GM21723 (cell line): ENCODE measurements at regions not wholly inside any gene's neighbourhood (a gene's known extent, or its start where the extent isn't known, plus 50 kb on each side); places are given as distances from the start of the nearest gene placed in this dataset.

Experiments used
- ATAC-seq: cut with Tn5 transposase; IDR thresholded peaks from one replicate; pipeline ENCODE4 v1.9.1; 2021; ENCODE audit warnings: mild to moderate bottlenecking, moderate library complexity; ENCODE audit not compliant: unreplicated experiment

DNA sequence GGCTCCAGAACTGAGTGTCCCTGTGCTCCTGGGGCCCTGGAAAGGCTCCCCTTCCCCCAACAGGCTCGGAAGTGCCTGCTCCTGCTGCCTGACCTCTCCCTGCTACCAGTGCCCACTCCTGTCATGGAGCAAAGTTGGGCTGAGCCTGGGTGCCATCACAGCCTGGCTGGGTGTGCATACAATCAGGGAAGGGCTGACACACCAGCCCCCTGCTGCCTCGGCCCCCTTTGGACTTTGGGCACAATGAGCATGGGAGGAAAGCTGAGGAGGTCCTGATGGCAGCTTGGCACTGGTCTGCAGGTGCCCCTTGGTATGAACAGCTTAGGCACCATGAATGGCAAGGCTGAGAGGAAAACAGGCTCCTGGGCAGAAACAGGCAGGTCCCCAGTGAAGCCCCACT, 405.0 kb downstream of the PID1 start:
- ATAC-seq: no peak

DNA sequence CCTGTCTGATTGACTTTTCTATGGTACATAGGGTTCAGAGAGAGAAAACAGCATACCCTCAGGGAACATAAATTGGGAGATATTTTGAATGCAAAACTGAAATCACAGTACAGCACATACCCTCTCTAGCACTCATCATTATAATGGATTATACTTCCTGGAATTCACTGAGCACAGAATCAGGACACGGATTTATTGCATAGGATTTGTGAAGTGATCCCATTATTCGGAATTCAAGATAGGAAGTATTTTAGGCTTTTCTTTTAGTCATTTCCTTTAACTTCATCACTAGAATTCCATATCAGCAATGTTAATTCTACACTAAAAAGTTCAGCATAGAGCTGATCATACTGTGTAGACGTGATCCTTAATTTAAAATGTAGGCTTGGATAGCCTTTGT, 407.0 kb downstream of the PID1 start:
- ATAC-seq: no peak

DNA sequence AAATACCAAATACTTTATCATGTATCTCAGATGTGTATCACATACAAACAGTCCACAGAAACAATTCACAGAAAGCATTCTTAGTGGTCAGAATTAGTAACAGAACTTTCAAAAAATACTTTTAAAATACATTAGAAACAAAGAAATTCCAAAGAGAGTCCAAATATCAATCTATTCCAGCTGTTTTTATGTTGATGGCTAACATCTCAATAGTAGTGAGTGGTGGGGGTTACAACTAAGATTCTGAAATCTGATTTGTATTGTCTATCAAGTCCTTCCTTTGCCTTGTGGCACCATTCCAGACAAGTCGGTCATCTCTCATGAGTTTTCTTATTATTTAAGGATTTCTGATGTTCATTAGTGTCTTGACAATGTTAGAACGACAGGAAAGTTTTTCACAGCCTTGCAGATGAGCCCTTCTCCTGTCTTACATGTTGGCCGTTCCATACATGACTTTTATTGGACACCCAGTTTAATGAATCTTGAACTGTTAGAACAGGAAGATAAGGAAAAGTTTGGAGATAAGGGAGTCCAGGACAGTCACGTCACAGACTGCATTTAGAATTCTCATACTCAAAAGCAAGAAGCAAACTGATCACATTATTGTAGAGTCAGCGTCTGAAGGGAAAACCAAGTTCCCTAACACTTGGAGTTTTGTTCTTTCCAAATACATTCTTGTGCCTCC, 410.3 kb downstream of the PID1 start:
- ATAC-seq: no peak

DNA sequence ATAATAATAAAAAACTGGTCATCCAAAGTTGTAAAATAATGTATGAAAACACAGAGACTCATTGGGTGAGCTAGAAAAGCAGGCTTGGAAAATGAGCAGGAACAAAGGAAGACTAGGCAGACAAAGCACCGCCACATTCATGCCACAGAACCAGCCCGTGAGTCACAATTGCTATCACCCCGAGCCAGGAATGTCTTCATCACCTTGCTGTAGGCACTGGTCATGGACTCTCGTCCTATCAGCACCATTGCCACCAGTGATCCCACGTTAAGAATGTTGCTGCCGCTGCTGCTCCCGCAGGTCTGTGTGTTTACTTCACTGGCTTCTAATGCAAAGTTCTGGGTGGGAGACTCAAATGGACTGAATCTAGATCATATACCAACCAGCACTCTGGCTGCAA, 417.9 kb downstream of the PID1 start:
- no peak for ATAC-seq

DNA sequence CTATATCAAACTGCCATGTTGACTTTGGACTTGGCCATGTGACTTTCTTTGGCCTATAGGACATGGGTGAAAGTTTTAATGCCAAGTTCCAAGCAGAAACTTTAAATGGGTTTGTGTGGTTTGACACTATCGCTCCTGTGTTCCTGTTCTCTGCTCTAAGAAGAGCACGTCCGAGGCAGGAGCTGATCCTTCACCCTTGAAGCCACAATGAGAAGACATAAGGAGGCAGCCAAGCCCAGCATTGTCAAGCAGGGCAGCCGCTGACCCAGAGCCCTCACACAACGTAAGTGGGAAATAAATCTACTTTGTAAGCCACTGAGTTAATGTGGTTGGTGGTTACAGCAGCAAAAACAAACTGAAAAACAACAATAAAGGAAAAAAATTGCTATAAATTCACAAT, 422.4 kb downstream of the PID1 start:
- no peak for ATAC-seq

DNA sequence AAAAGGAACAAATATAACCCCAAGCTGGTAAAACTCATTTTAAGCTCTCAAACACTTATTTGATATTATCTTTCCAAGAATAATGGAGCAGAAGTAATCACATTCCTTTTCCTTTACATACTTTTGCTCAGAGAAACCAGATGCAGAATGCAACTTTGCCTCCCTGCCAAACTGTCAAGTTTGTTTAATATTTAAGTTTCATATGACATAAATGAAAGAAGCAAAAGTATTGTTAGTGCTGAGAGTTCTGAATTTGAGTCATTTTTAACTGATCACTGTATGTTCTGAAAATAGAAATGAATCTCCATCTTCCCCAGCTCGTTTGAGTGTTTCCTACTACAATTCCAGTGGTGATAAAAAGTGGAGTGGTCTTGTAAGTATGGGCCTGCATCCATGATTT, 423.4 kb downstream of the PID1 start:
- ATAC-seq: no peak

DNA sequence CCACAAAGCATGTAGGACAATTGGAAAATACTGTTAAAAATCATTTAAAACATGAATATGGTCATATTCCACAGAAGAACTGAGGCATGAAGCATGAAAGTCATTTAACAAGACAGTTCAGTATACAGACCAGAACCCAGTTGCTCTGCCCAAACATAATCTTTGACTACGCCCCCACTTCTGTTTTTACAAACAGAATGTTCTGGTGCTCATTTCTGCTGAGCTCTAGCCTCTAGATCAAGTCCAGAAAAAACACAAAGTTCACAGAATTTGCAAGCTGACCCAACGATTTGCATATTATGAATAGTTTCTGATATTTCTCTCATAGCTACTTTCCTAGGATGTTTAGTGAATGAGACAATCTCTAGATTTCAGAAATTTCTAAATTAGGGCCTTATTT, 424.9 kb downstream of the PID1 start:
- no peak for ATAC-seq

DNA sequence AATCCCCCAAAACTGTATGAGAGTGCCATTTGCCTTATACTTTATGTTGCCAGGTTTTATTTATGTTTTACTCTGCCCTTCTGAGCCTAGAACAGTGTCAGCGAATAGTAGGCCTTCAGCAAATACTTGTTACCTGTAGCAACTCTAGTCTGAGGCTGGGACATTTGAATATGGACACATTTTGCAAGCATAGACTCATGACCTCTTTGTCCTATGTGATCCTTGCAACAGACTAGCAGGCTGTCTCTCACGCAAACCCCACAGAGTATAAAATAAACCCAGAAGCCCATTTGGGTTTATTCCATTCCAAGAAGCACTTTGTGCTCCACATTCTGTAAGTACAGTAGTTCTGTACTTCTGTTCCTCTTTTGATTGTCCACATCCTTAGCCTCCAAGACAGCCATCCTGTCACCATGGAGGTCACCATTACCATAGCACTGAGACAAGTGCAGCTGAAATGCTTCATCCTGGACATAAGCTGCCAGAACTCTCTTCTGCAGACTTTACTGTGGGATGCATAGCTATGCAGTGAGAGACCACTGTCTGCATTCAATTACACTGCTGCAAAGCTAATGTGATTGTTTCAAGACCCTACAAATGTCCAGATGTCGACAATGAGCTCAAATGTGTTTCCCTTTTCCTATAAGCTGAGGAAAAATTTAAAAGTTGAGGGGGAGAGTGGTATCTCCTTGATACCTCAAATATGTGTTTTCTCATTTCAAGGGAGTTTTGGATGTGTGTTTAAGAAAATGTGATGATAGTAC, 425.7 kb downstream of the PID1 start:
- ATAC-seq: no peak

DNA sequence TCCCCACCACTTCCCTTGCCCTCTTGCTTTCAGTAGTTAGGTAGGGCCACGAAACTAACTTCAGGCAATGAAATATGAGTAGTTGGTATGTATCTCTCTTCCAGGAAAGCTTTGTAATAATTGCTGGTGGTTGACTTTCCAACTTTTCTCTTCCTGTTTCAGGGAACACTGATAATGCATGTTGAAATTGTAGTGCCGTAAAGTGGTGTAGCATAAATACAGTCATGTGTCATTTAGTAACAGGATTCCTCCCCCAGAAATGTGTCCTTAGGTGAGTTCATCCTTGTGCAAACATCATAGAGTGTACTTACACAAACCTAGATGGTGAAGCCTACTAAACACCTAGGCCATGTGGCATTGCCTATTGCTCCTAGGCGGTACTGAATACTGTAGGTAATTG, 429.2 kb downstream of the PID1 start:
- ATAC-seq: no peak

DNA sequence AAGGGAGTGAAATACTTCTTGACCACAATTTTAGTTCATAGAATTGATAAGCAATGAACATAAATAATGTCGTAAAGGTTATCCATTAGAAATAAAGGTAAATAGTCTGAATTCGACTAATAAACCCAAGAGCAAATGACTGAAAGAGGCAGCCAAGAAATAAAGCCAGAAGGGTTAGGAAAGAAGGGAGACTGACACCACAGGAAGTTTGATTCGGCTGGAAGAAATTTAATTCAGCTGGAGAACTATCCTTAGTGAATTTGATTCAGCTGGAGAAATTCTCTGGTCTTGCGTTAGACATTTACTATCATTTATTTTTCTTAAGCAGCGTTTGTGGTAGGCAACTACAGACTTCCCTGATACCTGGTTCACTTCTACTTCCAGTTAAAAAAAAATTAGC, 429.6 kb downstream of the PID1 start:
- no peak for ATAC-seq

DNA sequence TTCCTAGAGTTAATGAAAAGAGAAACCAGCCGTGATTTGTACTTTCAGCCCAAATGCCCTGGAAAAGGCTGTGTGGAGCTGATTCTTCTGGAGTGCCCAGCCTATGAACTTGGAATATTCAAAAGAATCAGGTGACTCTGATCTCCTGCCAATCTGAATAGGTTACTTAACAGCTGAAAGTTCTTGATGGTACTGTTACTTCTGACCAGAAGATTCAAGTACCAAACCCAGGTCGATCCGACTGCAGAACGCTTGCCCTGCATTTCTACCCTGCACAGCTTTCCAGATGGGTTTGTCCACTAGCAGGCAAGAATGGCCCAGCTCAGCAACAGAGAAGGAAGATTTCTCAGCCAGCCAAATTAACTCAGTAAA, 430.4 kb downstream of the PID1 start:
- ATAC-seq: no peak

DNA sequence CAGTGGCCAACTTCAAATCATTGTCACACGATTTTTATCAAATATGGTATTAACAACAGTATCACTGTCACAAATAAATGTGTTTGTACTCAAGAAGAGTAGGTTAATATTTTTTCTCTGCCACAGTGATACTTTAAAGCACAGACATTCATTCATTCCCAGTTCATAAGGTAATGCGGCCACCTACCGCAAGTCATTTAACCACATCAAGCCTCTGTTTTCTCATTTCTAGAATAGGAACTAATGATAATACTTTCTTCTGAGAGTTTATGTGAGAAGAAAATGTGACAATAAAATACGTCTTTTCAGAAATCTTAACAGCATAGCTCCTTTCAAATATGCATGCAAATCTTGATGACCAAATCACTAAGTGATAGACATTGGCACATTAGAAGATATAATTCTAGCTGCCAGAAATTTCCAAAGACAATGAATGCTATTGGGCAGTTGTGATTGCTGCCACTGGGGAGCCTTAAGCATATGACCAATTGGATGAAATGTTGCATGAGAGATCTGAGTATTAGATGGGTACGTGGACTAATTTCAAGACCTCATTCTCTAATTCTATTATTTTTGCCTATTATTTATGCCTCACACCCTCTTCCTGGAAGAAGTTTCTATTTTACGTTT, 430.9 kb downstream of the PID1 start:
- ATAC-seq: no peak

DNA sequence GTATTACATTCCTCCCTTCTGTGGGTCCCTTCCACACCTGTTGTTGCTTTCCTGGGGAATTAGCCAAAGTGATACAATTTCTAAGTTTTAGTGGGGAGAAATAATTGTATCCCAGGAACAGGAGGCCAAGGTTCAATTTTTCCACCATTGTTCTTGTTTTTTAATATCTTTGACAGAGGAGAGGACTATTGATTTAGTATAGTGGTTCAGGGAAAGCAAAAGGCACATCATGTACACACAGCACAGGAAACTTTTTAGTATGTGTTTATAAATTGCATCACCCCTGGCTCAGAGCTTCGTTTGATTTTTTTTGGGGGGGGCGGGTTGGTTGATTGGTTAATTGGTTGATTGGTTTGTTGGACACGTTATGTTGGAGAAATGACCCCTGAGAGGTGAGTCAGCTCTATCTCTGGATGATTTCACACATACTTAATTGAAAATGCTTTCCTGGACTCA, 431.6 kb downstream of the PID1 start:
- ATAC-seq: no peak

DNA sequence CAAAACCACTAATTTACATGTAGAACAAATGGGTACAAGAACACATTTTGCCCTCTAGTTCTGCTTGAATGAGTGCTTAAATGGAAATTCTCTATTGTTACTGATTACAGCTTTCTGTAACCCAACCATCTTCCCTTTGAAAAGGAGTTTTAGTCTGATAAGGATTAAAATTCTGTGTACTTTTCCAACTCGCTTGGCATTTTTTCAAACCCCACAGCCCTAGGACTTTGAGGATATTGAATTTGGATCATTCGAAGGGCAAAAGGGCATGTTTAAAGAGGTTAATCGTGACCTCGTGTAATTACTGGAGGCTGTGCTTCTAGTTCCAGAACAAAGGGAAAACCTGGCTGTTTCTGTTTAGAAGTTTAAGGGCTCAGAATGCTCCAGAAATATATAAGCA, 432.3 kb downstream of the PID1 start:
- ATAC-seq: no peak

DNA sequence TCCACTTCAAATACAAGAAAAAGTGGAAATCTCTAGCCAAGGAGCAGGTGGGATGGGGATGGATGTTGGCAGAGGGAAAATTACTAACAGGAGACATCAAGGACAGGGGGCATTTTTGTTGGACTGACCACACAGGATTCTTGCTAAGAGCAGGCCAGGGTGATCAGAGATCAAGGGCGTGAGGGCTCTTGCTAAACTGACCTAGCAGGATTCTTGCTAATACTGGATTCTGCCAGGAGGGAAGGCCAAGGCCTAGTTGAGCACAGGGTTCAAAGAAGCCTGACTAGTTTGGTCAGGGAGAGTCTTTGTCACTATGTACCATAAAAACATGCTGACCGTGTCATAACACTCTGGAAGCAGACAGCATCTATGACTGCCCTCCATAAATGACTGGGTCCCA, 442.7 kb downstream of the PID1 start:
- no peak for ATAC-seq

DNA sequence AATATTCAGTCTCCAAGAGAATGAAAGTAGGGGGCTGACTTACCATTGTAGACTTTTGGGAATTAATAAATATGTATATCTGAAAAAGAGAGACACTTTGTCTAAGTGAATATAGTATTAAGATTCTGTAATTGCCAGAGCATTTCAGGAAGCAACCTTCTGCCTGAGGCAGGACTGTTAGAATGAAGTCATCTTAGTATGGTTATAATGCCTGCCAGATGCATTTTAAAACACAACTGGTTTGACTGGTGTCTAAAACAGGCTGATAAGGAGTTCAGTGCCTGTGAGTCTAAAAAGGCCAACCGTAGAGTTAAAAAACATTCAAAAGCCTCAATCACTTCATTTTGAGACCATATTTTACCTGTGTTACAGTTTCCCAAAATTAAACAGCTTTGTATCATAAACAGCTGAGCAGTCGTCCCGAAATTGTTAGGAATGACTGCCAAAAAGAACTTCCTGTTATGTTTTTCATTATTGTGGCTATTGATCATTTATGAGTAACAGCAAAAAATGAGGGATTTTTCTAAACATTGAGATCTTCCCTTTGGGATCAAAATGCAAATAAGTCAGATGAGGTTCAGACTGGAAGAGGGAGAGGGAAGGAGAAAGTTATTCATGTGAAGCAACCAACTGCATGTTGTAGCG, 443.9 kb downstream of the PID1 start:
- no peak for ATAC-seq

DNA sequence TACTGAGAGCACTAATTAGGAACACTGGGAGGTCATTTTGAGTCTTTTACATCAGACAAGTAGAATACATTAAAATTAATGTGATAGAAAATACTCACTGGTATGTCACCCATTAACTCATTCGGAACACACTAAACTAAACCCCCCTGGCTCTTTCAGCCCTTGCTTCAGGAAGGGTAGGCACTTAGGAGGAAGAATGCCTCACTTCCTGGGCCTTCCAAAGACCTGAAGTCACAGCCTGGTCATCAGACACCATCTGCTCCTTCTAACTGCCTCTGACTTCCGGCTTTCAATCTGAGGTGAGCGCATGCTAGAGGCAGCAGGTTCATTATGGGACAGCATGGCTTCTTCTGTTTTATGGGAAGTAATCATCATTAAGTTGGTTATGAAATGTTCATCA, 451.4 kb downstream of the PID1 start:
- ATAC-seq: no peak

DNA sequence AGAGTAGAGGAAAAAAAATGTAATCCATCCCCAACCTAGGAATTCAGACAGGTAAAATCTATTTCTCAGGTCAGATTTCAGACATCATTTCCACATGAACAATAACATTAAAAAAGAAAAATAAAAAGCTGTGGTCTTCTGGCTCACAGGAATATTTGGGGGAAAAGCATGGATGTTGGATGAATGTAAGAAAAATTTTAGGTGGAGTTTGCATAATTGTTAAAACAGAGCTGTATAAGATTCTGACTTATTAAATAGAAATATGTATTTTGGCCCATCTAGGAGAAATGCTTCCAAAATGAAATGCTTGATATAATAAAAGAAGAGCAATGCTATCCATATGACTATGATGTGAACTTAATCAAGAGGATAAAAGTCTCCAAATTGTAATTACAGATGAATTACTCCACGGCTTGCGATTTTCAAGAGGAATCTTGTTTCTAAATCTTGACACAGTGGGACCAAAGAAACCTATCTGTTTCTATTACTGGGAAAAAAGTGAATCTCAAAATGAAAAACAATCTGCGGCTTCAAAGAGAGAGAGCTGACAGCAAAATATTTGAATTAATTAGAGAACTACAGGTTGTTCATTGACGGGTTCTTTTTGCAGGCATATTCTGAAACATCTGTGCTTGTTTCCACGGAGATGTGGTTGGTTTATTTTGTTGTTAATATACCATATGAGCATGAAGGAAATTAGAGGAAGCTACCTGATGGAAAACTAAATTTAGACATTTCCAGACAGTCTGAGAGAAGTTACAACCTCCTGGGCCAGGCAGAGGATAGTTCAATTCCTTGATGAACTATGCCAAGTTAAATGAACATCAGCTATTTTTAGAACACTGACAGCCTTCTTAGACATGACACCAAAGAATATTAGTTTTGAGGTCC, 468.7 kb downstream of the PID1 start:
- ATAC-seq: no peak

DNA sequence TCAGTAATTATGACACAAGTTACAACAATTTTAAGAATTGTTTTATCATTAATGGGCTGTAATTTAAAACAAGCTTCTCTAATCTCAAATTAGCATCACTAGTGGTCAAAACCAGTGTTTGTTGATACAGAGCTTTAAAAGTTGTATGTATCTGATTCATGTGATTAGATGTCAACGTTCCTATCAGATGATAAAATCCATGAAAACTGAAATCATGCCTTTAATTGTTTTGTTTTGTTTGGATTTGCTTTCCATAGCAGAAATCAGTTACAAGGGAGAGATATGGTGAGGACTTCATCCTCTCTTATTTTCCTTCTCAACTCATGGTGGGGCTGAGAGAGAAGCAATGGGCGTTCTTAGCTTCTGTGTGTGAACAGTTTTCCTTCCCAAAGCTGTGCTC, 469.6 kb downstream of the PID1 start:
- no peak for ATAC-seq

DNA sequence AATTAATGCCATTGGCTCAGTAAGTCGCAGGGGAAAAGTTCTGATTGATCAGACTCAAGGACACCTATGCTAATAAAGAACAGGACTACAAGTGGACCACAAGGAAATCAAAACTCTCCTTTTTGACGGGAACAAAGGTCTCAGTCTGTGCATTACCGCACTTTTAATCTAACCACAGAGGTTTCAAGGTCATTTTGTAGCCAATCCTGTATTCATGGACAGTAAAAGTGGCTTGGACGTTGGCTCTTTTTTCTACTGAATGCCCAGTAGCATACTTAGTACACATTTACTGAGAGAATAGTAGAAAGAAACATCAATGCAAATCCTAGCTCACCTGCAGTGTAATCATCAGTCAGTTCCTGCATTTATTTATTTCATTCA, 471.9 kb downstream of the PID1 start:
- ATAC-seq: no peak
